OCI-LY3 (cell line): ENCODE measurements at regions not wholly inside any gene's neighbourhood (a gene's known extent, or its start where the extent isn't known, plus 50 kb on each side); places are given as distances from the start of the nearest gene placed in this dataset.
A peak's percentile ranks its signal among the peaks of the same experiment; 100 is the strongest.

Source experiments
- H2AFZ ChIP-seq: fragments of 200-600, 300-600 bp; shearing (Covaris generic); 2 replicates; pipeline ENCODE4 v1.6.0; 2014; ENCODE audit warnings: antibody characterized with exemption, low read depth, low read length
- H3K27ac ChIP-seq: fragments of 200-600, 300-600 bp; sonication (generic); 2 replicates; pipeline ENCODE4 v1.5.1; 2014; ENCODE audit warnings: mild to moderate bottlenecking, low read length, moderate library complexity, mixed read lengths
- H3K27me3 ChIP-seq: fragments of 200-600, 300-600 bp; sonication (generic); 2 replicates; pipeline ENCODE4 v1.6.1; 2014; ENCODE audit warnings: low read depth, low read length, mixed read lengths
- H3K36me3 ChIP-seq: fragments of 200-600, 300-600 bp; sonication (generic); replicated peaks from 2 replicates; pipeline ENCODE3; 2014; ENCODE audit warnings: low read depth, low read length, mixed read lengths
- H3K4me1 ChIP-seq: fragments of 300-600, 200-600 bp; sonication (generic); 2 replicates; pipeline ENCODE4 v1.6.1; 2014; ENCODE audit warnings: low read length, mixed read lengths
- H3K4me2 ChIP-seq: fragments of 200-600, 300-600 bp; sonication (generic); 2 replicates; pipeline ENCODE4 v1.6.1; 2014; ENCODE audit warnings: low read length, mixed read lengths
- H3K4me3 ChIP-seq: fragments of 300-600, 200-600 bp; sonication (generic); 2 replicates; pipeline ENCODE4 v1.5.1; 2014; ENCODE audit warnings: antibody characterized with exemption, mild to moderate bottlenecking, low read length, moderate library complexity
- H3K79me2 ChIP-seq: fragments of 300-600, 200-600 bp; shearing (Covaris generic); 2 replicates; pipeline ENCODE4 v1.6.1; 2014; ENCODE audit warnings: mild to moderate bottlenecking, low read length, mixed read lengths
- H3K9ac ChIP-seq: fragments of 300-600, 200-600 bp; shearing (Covaris generic); 2 replicates; pipeline ENCODE4 v1.6.0; 2014; ENCODE audit warnings: mild to moderate bottlenecking, low read length, moderate library complexity
- H3K9me3 ChIP-seq: fragments of 200-600, 300-600 bp; shearing (Covaris generic); 2 replicates; pipeline ENCODE4 v1.6.1; 2014; ENCODE audit warnings: low read length, mixed read lengths; ENCODE audit not compliant: insufficient read depth
- H4K20me1 ChIP-seq: fragments of 200-600, 300-600 bp; sonication (generic); 2 replicates; pipeline ENCODE4 v1.6.1; 2016; ENCODE audit warnings: low read length, mixed read lengths; ENCODE audit not compliant: insufficient read depth
- EZH2phosphoT487 ChIP-seq: fragments of 200-600 bp; shearing (Covaris generic); IDR thresholded peaks from 2 replicates; pipeline ENCODE4 v1.6.1; 2018; ENCODE audit warnings: antibody characterized with exemption, mixed run types, low read depth
- TF ChIP-seq, protein P1 (sequence below): fragments of 200-600, 300-600 bp; sonication (generic); IDR thresholded peaks from 2 replicates; pipeline ENCODE4 v1.5.1; 2014; ENCODE audit warnings: antibody characterized with exemption, low read length, low read depth

DNA sequence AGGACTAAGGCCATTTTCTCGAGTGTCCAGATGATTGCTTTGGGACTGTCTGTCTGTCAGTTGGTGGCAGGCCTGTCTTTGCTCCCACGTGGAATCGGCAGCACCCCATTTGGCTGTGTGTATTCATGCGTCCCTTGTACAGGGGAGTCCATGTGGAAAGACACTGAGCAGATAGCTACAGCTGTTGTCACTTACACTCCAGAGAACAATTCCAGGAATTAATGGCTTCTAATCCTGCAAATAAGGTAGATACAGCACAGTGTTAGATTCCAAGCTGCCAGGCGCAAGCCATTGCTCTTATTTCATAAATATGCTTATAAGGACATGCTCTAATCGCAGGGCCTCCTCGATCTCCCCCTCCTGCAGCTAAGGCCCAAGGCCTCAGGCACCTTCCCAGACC, 208.8 kb downstream of the VRK1 start:
- no peak overlapping the region for H3K27ac ChIP-seq
- H3K4me1 ChIP-seq = no peaks in the 10 kb centered on the region
- no peaks in the 10 kb centered on the region for H4K20me1 ChIP-seq
- no peak for TF ChIP-seq EZH2phosphoT487
- TF ChIP-seq, protein P1, sequence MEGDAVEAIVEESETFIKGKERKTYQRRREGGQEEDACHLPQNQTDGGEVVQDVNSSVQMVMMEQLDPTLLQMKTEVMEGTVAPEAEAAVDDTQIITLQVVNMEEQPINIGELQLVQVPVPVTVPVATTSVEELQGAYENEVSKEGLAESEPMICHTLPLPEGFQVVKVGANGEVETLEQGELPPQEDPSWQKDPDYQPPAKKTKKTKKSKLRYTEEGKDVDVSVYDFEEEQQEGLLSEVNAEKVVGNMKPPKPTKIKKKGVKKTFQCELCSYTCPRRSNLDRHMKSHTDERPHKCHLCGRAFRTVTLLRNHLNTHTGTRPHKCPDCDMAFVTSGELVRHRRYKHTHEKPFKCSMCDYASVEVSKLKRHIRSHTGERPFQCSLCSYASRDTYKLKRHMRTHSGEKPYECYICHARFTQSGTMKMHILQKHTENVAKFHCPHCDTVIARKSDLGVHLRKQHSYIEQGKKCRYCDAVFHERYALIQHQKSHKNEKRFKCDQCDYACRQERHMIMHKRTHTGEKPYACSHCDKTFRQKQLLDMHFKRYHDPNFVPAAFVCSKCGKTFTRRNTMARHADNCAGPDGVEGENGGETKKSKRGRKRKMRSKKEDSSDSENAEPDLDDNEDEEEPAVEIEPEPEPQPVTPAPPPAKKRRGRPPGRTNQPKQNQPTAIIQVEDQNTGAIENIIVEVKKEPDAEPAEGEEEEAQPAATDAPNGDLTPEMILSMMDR = no peak
- no peak overlapping the region for H3K9ac ChIP-seq
- no peaks in the 10 kb centered on the region for H3K36me3 ChIP-seq
- no peak overlapping the region for H3K4me3 ChIP-seq
- H2AFZ ChIP-seq = no peak overlapping the region
- H3K27me3 ChIP-seq = no peaks in the 10 kb centered on the region
- no peak overlapping the region for H3K4me2 ChIP-seq
- H3K79me2 ChIP-seq = no peaks in the 10 kb centered on the region
- no peaks in the 10 kb centered on the region for H3K9me3 ChIP-seq

DNA sequence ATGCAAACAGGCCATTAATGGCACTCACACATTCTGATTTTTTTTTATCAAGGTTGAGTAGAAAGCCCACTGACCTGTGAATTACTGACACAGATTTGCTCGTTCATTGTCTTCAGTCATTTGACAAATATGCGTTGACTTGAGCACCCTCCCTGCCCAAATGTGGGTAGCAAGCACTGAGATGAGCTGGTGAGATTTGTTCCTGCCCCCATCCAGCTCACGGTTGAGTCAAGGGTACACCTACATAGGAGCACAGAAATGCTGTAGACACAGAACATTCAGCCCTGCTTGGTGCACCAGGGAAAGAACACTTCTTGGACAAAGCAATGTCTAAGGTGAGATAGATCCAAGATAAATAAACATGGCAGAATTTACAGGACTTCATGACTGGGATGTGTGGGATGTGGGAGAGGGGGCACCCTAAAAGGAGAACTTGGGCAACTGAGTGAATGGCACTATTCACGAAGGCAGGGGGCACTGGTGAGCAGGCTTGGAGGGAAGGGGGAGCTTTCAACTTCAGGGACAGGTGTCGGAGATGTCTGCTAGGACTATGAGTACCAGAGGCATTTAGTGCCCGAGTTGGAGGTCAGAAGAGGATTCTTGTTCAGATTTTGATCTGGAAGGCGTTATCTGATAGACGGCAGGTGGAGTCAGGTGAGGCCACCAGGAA, 213.4 kb downstream of the VRK1 start:
- no peak for TF ChIP-seq EZH2phosphoT487
- TF ChIP-seq, protein P1 = peak; percentile 32

DNA sequence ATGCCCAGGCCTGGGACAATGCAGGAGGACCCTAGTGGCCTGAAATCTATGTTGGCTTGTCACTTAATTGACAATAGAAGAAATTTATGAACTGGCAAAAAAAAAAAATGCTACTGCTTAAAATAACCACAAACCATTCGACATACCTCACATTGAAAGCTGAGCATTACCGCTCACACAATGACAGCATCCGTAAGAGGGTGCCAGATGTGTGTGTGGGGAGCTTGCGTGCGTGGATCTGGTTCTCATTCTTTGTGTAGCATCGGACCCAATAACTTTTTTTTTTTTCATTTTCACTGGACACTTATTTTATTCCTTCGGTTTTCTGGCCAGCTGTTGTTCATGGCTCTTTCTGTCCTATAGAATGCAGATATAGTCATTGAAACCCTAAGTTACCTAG, 216.7 kb downstream of the VRK1 start:
- no peaks in the 10 kb centered on the region for H3K9me3 ChIP-seq
- H3K79me2 ChIP-seq = no peaks in the 10 kb centered on the region
- no peak overlapping the region for H3K4me2 ChIP-seq
- H2AFZ ChIP-seq = no peak overlapping the region
- no peaks in the 10 kb centered on the region for H3K36me3 ChIP-seq
- H3K9ac ChIP-seq = no peak overlapping the region
- H3K27ac ChIP-seq = no peak overlapping the region
- TF ChIP-seq, protein P1 = no peak
- TF ChIP-seq EZH2phosphoT487 = no peak
- no peak overlapping the region for H3K4me3 ChIP-seq
- H3K4me1 ChIP-seq = no peaks in the 10 kb centered on the region
- no peaks in the 10 kb centered on the region for H3K27me3 ChIP-seq
- no peaks in the 10 kb centered on the region for H4K20me1 ChIP-seq

More for the DNA sequence above, 213.4 kb downstream of the VRK1 start:
- Histone ChIP-seq H3K4me1 (no peaks in the 10 kb centered on the region), H3K9ac (no peak overlapping the region), H3K4me2 (no peak overlapping the region), H3K36me3 (no peaks in the 10 kb centered on the region), H4K20me1 (no peaks in the 10 kb centered on the region), H3K9me3 (no peaks in the 10 kb centered on the region), H3K4me3 (no peak overlapping the region), H2AFZ (no peak overlapping the region), H3K79me2 (no peaks in the 10 kb centered on the region), H3K27me3 (no peaks in the 10 kb centered on the region), H3K27ac (no peak overlapping the region)

DNA sequence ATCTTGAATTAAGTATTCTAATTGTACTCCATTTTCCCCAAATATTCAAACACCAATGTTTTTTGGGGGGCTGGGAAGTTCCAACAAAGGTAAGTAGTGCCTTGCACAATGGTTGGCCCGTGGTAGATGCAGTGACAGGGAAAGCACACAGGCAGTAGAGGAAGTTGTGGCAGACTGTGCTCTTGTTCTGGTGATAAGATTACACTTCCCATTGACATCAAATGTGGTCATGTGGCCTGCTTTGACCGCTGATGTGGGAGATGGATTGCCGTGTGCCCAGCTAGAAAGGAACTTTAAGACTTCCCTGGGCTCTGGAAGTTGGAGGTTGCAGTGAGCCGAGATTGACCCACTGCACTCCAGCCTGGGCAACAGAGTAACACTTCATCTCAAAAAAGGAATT, 223.8 kb downstream of the VRK1 start:
- no peaks in the 10 kb centered on the region for H3K27me3 ChIP-seq
- H3K9ac ChIP-seq = no peak overlapping the region
- TF ChIP-seq, protein P1 = no peak
- no peak for TF ChIP-seq EZH2phosphoT487
- no peaks in the 10 kb centered on the region for H3K79me2 ChIP-seq
- no peak overlapping the region for H2AFZ ChIP-seq
- no peaks in the 10 kb centered on the region for H4K20me1 ChIP-seq
- H3K4me1 ChIP-seq = no peaks in the 10 kb centered on the region
- no peak overlapping the region for H3K27ac ChIP-seq
- H3K4me3 ChIP-seq = no peak overlapping the region
- no peaks in the 10 kb centered on the region for H3K9me3 ChIP-seq
- no peak overlapping the region for H3K4me2 ChIP-seq
- no peaks in the 10 kb centered on the region for H3K36me3 ChIP-seq
